ENCODE measurements at regions not wholly inside any gene's neighbourhood (a gene's known extent, or its start where the extent isn't known, plus 50 kb on each side); places are given as distances from the start of the nearest gene placed in this dataset.

GRCh38 chr10:44313761-44314165 is 71.1 kb downstream of the CXCL12 start:
- H3K27ac Mint-ChIP-seq = no peak overlapping the region
- TF ChIP-seq CTCF (IDR thresholded peaks at IDR 0.05; ENCODE audit: unreplicated experiment) = no peak
- no peak overlapping the region for H3K4me3 Mint-ChIP-seq (ENCODE audit: low read depth)
- peaks cover 62% of the 10 kb centered on the region for H3K27me3 Mint-ChIP-seq
- no peak for DNase-seq (ENCODE audit: low spot score, unreplicated experiment)
- peaks cover 3% of the 10 kb centered on the region for H3K9me3 Mint-ChIP-seq (ENCODE audit: low read depth)
- H3K36me3 Mint-ChIP-seq (ENCODE audit: insufficient read depth) = no peaks in the 10 kb centered on the region
- peaks cover 2% of the 10 kb centered on the region for H3K4me1 Mint-ChIP-seq (ENCODE audit: low read depth)

- Mint-ChIP-seq H3K4me3 (ENCODE audit: low read depth) (no peak overlapping the region), H3K9me3 (ENCODE audit: low read depth) (peaks cover 3% of the 10 kb centered on the region), H3K36me3 (ENCODE audit: insufficient read depth) (no peaks in the 10 kb centered on the region), H3K27ac (no peak overlapping the region), H3K4me1 (ENCODE audit: low read depth) (peaks cover 2% of the 10 kb centered on the region), H3K27me3 (peaks cover 64% of the 10 kb centered on the region)
- DNase-seq (ENCODE audit: low spot score, unreplicated experiment) = no peak
- no peak for TF ChIP-seq CTCF (IDR thresholded peaks at IDR 0.05; ENCODE audit: unreplicated experiment)
These were observed 72.5 kb downstream of the CXCL12 start for GRCh38 chr10:44312401-44312800.

- Mint-ChIP-seq H3K36me3 (ENCODE audit: insufficient read depth) (no peaks in the 10 kb centered on the region), H3K4me1 (ENCODE audit: low read depth) (peaks cover 2% of the 10 kb centered on the region), H3K27ac (peak overlapping the region; percentile 63), H3K27me3 (peaks cover 61% of the 10 kb centered on the region), H3K9me3 (ENCODE audit: low read depth) (no peaks in the 10 kb centered on the region), H3K4me3 (ENCODE audit: low read depth) (no peak overlapping the region)
- no peak for TF ChIP-seq CTCF (IDR thresholded peaks at IDR 0.05; ENCODE audit: unreplicated experiment)
- no peak for DNase-seq (ENCODE audit: low spot score, unreplicated experiment)
These were observed 73.3 kb downstream of the CXCL12 start for GRCh38 chr10:44311563-44312051.

GRCh38 chr10:44310762-44311562 is 73.9 kb downstream of the CXCL12 start:
- peak overlapping the region; percentile 40 for H3K4me3 Mint-ChIP-seq (ENCODE audit: low read depth)
- H3K36me3 Mint-ChIP-seq (ENCODE audit: insufficient read depth) = no peaks in the 10 kb centered on the region
- peak overlapping the region; percentile 63 for H3K27ac Mint-ChIP-seq
- H3K4me1 Mint-ChIP-seq (ENCODE audit: low read depth) = peaks cover 2% of the 10 kb centered on the region
- no peaks in the 10 kb centered on the region for H3K9me3 Mint-ChIP-seq (ENCODE audit: low read depth)
- peaks cover 58% of the 10 kb centered on the region for H3K27me3 Mint-ChIP-seq
- peak; percentile 91 for DNase-seq (ENCODE audit: low spot score, unreplicated experiment)
- peak; percentile 97 for TF ChIP-seq CTCF (IDR thresholded peaks at IDR 0.05; ENCODE audit: unreplicated experiment)

- no peak for TF ChIP-seq CTCF (IDR thresholded peaks at IDR 0.05; ENCODE audit: unreplicated experiment)
- H3K4me1 Mint-ChIP-seq (ENCODE audit: low read depth) = peaks cover 2% of the 10 kb centered on the region
These were observed 74.7 kb downstream of the CXCL12 start for GRCh38 chr10:44309939-44310761.

More at GRCh38 chr10:44309939-44310761, 74.7 kb downstream of the CXCL12 start:
- Mint-ChIP-seq H3K9me3 (ENCODE audit: low read depth) (no peaks in the 10 kb centered on the region), H3K27ac (no peak overlapping the region), H3K27me3 (peaks cover 54% of the 10 kb centered on the region), H3K4me3 (ENCODE audit: low read depth) (peak overlapping the region; percentile 25), H3K36me3 (ENCODE audit: insufficient read depth) (no peaks in the 10 kb centered on the region)
- no peak for DNase-seq (ENCODE audit: low spot score, unreplicated experiment)
